HepG2 (cell line): ENCODE measurements at regions not wholly inside any gene's neighbourhood (a gene's known extent, or its start where the extent isn't known, plus 50 kb on each side); places are given as distances from the start of the nearest gene placed in this dataset.

ENCODE experiments used
- ATAC-seq: fragments of 200-7000 bp; cut with Tn5 transposase; 3 replicates; pipeline ENCODE4 v1.9.1; 2020; ENCODE audit warnings: mild to moderate bottlenecking, moderate library complexity
- BruUV-seq: library from RNA; stranded (reverse); fragments of 400-500 nt; replicated peaks from 2 replicates; lab custom pipeline; 2021; lab: Mats Ljungman, UMichigan
- CTCF ChIA-PET: fragments of 300-600 bp; formaldehyde crosslinking; extraction: SDS; loops from one replicate; lab custom pipeline; 2021; ENCODE audit warnings: low total read pairs, inconsistent platforms, low intra/inter-chr PET ratio; lab: Yijun Ruan, JAX
- POLR2A ChIA-PET: fragments of 350-600 bp; sonication (Branson Sonifier 250); formaldehyde crosslinking; loops from one replicate; lab custom pipeline; 2020; ENCODE audit warnings: antibody characterized with exemption, inconsistent platforms; lab: Yijun Ruan, JAX
- DNase-seq: peaks from one replicate; pipeline ENCODE4 v3.0.0-alpha.2; 2015; ENCODE audit warnings: low spot score
- FAIRE-seq: peaks from 3 replicates; lab custom pipeline; 2011; peaks lifted over from hg19 to GRCh38; lab: Jason Lieb, UNC
- H2AFZ ChIP-seq: one replicate; pipeline ENCODE4 v1.6.1; 2011; ENCODE audit warnings: low read length, inconsistent platforms
- H3K27ac ChIP-seq: fragments of 300-600 bp; 3 replicates; pipeline ENCODE4 v1.8.0; 2011; ENCODE audit warnings: mixed run types, mild to moderate bottlenecking, mixed read lengths, low read length, inconsistent platforms; ENCODE audit not compliant: insufficient read depth; ENCODE audit errors: extremely low read length
- H3K27me3 ChIP-seq, 2 experiments: fragments of 200-600 bp in 1 of 2; 2 replicates in 1 of 2; 3 replicates in 1 of 2; pipeline versions ENCODE4 v1.6.0 to v1.8.0; 2011; ENCODE audit warnings: low read length in 2 of 2, mild to moderate bottlenecking in 2 of 2, moderate library complexity in 2 of 2, inconsistent platforms in 1 of 2; ENCODE audit not compliant: insufficient read depth in 2 of 2, control insufficient read depth in 1 of 2
- H3K36me3 ChIP-seq, 2 experiments: fragments of 200-600 bp in 1 of 2; replicated peaks in 1 of 2; 2 replicates in 1 of 2; 3 replicates in 1 of 2; pipeline versions ENCODE4 v1.5.1 to v1.8.0; 2011; ENCODE audit warnings: low read length in 2 of 2, inconsistent platforms in 1 of 2; ENCODE audit not compliant: insufficient read depth in 2 of 2, control insufficient read depth in 1 of 2
- H3K4me1 ChIP-seq: 2 replicates; pipeline ENCODE4 v1.5.1; 2012; ENCODE audit warnings: low read length, inconsistent platforms; ENCODE audit not compliant: insufficient read depth
- H3K4me2 ChIP-seq: 2 replicates; pipeline ENCODE4 v1.6.0; 2011; ENCODE audit warnings: low read depth, low read length, inconsistent platforms
- H3K4me3 ChIP-seq, 3 experiments: fragments of 200-600 bp in 1 of 3; sonication (generic), shearing (Covaris generic) in 1 of 3; replicated peaks in 1 of 3; 2 replicates each; pipeline ENCODE4 v1.5.1; 2011 to 2016; ENCODE audit warnings: low read length in 3 of 3, inconsistent platforms in 2 of 3, low read depth in 2 of 3, mild to moderate bottlenecking in 2 of 3, control low read depth in 1 of 3, mixed read lengths in 1 of 3; ENCODE audit not compliant: insufficient read depth in 1 of 3
- H3K79me2 ChIP-seq: one replicate; pipeline ENCODE4 v1.6.1; 2011; ENCODE audit warnings: low read length, inconsistent platforms; ENCODE audit not compliant: insufficient read depth
- H3K9ac ChIP-seq: 2 replicates; pipeline ENCODE4 v1.6.0; 2011; ENCODE audit warnings: mild to moderate bottlenecking, low read depth, low read length, inconsistent platforms; ENCODE audit not compliant: insufficient read depth
- H3K9me3 ChIP-seq: 2 replicates; pipeline ENCODE4 v1.5.1; 2012; ENCODE audit warnings: mild to moderate bottlenecking, low read length
- H4K20me1 ChIP-seq: 2 replicates; pipeline ENCODE4 v1.6.0; 2011; ENCODE audit warnings: inconsistent platforms, mild to moderate bottlenecking, low read length, moderate library complexity; ENCODE audit not compliant: insufficient read depth
- CBX1 ChIP-seq: IDR thresholded peaks from one replicate; pipeline ENCODE4 v1.6.1; 2016; ENCODE audit warnings: antibody characterized with exemption, low read depth
- CHD4 ChIP-seq: fragments of 200-600 bp; sonication (generic); IDR thresholded peaks from 2 replicates; pipeline ENCODE4 v1.7.0; 2017; ENCODE audit warnings: mild to moderate bottlenecking, low read length, borderline replicate concordance
- JUNB ChIP-seq: sonication (generic); formaldehyde crosslinking; IDR thresholded peaks from 2 replicates; pipeline ENCODE4 v1.8.0; 2022; ENCODE audit warnings: missing genetic modification reagents, mild to moderate bottlenecking, borderline replicate concordance
- REST ChIP-seq, 2 experiments: IDR thresholded peaks; 2 replicates each; pipeline ENCODE4 v1.6.1; 2011 to 2012; ENCODE audit warnings: low read length in 2 of 2, borderline replicate concordance in 1 of 2, low read depth in 1 of 2, mild to moderate bottlenecking in 1 of 2, moderate library complexity in 1 of 2
- ZBTB37 ChIP-seq: sonication (generic); formaldehyde crosslinking; IDR thresholded peaks from 2 replicates; pipeline ENCODE4 v1.4.0; 2020; ENCODE audit warnings: mild to moderate bottlenecking, missing genetic modification reagents
- ZNF33A ChIP-seq: sonication (generic); formaldehyde crosslinking; IDR thresholded peaks from 2 replicates; pipeline ENCODE4 v1.5.1; 2020; ENCODE audit warnings: missing genetic modification reagents, mild to moderate bottlenecking, moderate library complexity, borderline replicate concordance
- ZNF629 ChIP-seq: sonication (generic); formaldehyde crosslinking; conservative IDR thresholded peaks from 2 replicates; pipeline ENCODE4 v1.5.0; 2020; ENCODE audit warnings: missing genetic modification reagents
- ZNF770 ChIP-seq: sonication (generic); formaldehyde crosslinking; IDR thresholded peaks from 2 replicates; pipeline ENCODE4 v1.5.0; 2020; ENCODE audit warnings: mild to moderate bottlenecking, missing genetic modification reagents
- WGBS: methylation state at CpG from one replicate; pipeline ENCODE4 v1.1.6; 2017; ENCODE audit warnings: low lambda C conversion rate; 5-methylcytosine and 5-hydroxymethylcytosine counted together
- in situ Hi-C: cut with HindIII; loops from 2 replicates; pipeline ENCODE4 v1.10.0; 2017; ENCODE audit warnings: low pct_unique_long_range_greater_than_20kb; ENCODE audit not compliant: extremely low pct_ligation_motif_present
- intact Hi-C: fragments of 100-400 bp; cut with micrococcal nuclease; formaldehyde crosslinking; loops from one replicate; pipeline ENCODE4 v1.10.0; 2022; ENCODE audit not compliant: unreplicated experiment

GRCh38 chr6:108735310-108736001, 112.8 kb upstream of the ARMC2 start:
- Histone ChIP-seq H4K20me1 (no peaks in the 10 kb centered on the region), H3K79me2 (no peaks in the 10 kb centered on the region), H3K27me3 (no peaks in the 10 kb centered on the region; a peak in 1 of 5 replicates), H3K36me3 (no peaks in the 10 kb centered on the region), H3K9me3 (no peaks in the 10 kb centered on the region), H3K4me1 (peaks cover 71% of the 10 kb centered on the region), H2AFZ (no peak overlapping the region), H3K4me3 (peak overlapping the region in 1 of 3 experiments; percentile 4; a peak in 1 of 6 replicates), H3K9ac (no peak overlapping the region), H3K4me2 (peak overlapping the region; percentile 46), H3K27ac (no peak overlapping the region)
- ChIA-PET POLR2A (no interaction called here), CTCF (no interaction called here)
- WGBS: 71% methylated on average over 2 of the region's 2 CpGs
- DNase-seq (no peak), ATAC-seq (no peak), FAIRE-seq (no peak)
- BruUV-seq: no TSS peak
- in situ Hi-C loops (no loop called here), intact Hi-C loops (no loop called here)
- no peak for TF ChIP-seq ZBTB37
- 0 out of 2 replicates have a peak, but pooled peaks have one; percentile 34 for TF ChIP-seq ZNF770
- peak; percentile 72 for TF ChIP-seq ZNF629 (CRISPR knock-in tag)

- peaks cover 71% of the 10 kb centered on the region for H3K4me1 ChIP-seq
- DNase-seq (no peak), FAIRE-seq (no peak)
- H2AFZ ChIP-seq: no peak overlapping the region
- no peaks in the 10 kb centered on the region for H4K20me1 ChIP-seq
- CTCF ChIA-PET: no interaction called here
- POLR2A ChIA-PET: no interaction called here
- no peaks in the 10 kb centered on the region for H3K9me3 ChIP-seq
- no peak for TF ChIP-seq CHD4
- TF ChIP-seq REST (IDR thresholded peaks at IDR 0.05; ENCODE audit: borderline replicate concordance in 1 of 2, low read depth in 1 of 2, low read length in 2 of 2): no peak
- TF ChIP-seq CBX1: no peak
- TF ChIP-seq ZNF33A: no peak
- no peak for TF ChIP-seq JUNB
- TF ChIP-seq, all 625 proteins: peak for 0
- Histone ChIP-seq H3K4me2 (peak overlapping the region; percentile 46), H3K4me3 (peak overlapping the region in 1 of 3 experiments; percentile 4; a peak in 1 of 6 replicates), H3K27me3 (no peaks in the 10 kb centered on the region; a peak in 1 of 5 replicates), H3K79me2 (no peaks in the 10 kb centered on the region), H3K27ac (no peak overlapping the region), H3K9ac (no peak overlapping the region), H3K36me3 (no peaks in the 10 kb centered on the region)
- intact Hi-C loops (no loop called here), in situ Hi-C loops (no loop called here)
- ATAC-seq: no peak
- WGBS: 9% methylated on average over 7 of the region's 7 CpGs
- BruUV-seq: no TSS peak
These were observed 112.2 kb upstream of the ARMC2 start for GRCh38 chr6:108736002-108736361.
